ENCODE measurements at regions not wholly inside any gene's neighbourhood (a gene's known extent, or its start where the extent isn't known, plus 50 kb on each side); places are given as distances from the start of the nearest gene placed in this dataset.

DNA sequence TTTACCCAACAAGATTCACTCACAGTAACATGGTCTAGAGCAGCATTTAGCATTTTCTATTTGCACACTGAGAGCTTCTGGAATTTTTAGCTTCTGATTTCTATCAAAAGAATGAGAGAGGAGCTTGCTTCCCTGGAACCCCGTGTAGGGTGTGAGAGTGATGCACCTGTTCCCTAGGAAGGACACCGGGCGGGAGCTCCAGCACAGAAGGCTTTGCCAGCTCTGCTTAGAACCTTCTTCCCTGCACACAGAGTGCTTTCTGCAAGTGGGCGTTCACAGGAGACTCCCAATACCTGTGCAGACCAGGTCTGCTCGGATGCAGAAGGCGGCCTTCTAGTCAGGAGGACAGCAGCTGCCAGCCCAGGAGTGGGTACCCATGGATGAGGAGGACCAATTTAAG lies 217.3 kb downstream of the TBXT start:
- Mint-ChIP-seq H3K9me3 (ENCODE audit: unreplicated experiment) (no peaks in the 10 kb centered on the region), H3K27me3 (ENCODE audit: unreplicated experiment) (peaks cover 2% of the 10 kb centered on the region), H3K27ac (ENCODE audit: unreplicated experiment) (no peak overlapping the region), H3K4me3 (ENCODE audit: unreplicated experiment) (no peak overlapping the region), H3K4me1 (ENCODE audit: unreplicated experiment) (peaks cover 6% of the 10 kb centered on the region), H3K36me3 (ENCODE audit: unreplicated experiment) (no peaks in the 10 kb centered on the region)
- TF ChIP-seq, protein P1, sequence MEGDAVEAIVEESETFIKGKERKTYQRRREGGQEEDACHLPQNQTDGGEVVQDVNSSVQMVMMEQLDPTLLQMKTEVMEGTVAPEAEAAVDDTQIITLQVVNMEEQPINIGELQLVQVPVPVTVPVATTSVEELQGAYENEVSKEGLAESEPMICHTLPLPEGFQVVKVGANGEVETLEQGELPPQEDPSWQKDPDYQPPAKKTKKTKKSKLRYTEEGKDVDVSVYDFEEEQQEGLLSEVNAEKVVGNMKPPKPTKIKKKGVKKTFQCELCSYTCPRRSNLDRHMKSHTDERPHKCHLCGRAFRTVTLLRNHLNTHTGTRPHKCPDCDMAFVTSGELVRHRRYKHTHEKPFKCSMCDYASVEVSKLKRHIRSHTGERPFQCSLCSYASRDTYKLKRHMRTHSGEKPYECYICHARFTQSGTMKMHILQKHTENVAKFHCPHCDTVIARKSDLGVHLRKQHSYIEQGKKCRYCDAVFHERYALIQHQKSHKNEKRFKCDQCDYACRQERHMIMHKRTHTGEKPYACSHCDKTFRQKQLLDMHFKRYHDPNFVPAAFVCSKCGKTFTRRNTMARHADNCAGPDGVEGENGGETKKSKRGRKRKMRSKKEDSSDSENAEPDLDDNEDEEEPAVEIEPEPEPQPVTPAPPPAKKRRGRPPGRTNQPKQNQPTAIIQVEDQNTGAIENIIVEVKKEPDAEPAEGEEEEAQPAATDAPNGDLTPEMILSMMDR (IDR thresholded peaks at IDR 0.05): no peak
- no peak for DNase-seq (ENCODE audit: extremely low spot score, unreplicated experiment)

DNA sequence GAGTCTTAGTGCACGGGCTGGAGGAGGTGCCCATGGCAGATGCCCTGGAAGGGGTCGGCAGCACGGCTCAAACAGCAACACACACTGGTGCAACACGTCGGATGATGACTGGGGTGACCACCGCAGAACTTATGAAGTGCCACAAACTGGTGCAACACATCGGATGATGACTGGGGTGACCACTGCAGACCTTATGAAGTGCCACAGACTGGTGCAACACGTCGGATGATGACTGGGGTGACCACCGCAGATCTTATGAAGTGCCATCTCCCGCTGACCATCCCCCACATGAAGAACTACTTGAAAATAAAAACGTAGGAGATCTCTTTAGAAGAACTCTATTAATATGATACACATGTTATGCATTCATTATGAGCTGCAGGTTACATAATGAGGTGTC lies 218.3 kb downstream of the TBXT start:
- Mint-ChIP-seq H3K4me3 (ENCODE audit: unreplicated experiment) (no peak overlapping the region), H3K36me3 (ENCODE audit: unreplicated experiment) (no peaks in the 10 kb centered on the region), H3K4me1 (ENCODE audit: unreplicated experiment) (peaks cover 6% of the 10 kb centered on the region), H3K27ac (ENCODE audit: unreplicated experiment) (no peak overlapping the region), H3K27me3 (ENCODE audit: unreplicated experiment) (no peaks in the 10 kb centered on the region), H3K9me3 (ENCODE audit: unreplicated experiment) (no peaks in the 10 kb centered on the region)
- TF ChIP-seq, protein P1 (IDR thresholded peaks at IDR 0.05): no peak
- DNase-seq (ENCODE audit: extremely low spot score, unreplicated experiment): no peak

DNA sequence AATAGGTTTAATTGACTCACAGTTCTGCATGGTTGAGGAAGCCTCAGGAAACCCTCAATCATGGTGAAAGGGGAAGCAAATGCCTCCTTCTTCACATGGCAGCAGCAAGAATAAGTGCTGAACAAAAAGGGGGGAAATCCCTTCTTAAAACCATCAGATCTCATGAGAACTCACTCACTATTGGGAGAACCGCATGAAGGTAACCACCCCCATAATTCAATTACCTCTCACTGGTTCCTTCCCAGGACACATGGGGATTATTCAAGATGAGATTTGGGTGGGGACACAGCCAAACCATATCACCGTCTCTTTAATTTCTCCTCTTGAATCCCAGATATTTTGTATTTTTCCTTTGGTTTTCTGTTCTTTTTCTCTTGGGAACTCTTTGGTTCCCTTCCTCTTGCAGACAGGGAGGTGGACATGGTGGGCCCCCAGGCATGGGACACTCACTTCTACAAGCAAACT lies 223.6 kb downstream of the TBXT start:
- DNase-seq (ENCODE audit: extremely low spot score, unreplicated experiment): no peak
- TF ChIP-seq, protein P1 (IDR thresholded peaks at IDR 0.05): no peak
- Mint-ChIP-seq H3K27me3 (ENCODE audit: unreplicated experiment) (no peaks in the 10 kb centered on the region), H3K36me3 (ENCODE audit: unreplicated experiment) (no peaks in the 10 kb centered on the region), H3K4me3 (ENCODE audit: unreplicated experiment) (no peak overlapping the region), H3K9me3 (ENCODE audit: unreplicated experiment) (peaks cover 5% of the 10 kb centered on the region), H3K4me1 (ENCODE audit: unreplicated experiment) (no peaks in the 10 kb centered on the region), H3K27ac (ENCODE audit: unreplicated experiment) (no peak overlapping the region)

DNA sequence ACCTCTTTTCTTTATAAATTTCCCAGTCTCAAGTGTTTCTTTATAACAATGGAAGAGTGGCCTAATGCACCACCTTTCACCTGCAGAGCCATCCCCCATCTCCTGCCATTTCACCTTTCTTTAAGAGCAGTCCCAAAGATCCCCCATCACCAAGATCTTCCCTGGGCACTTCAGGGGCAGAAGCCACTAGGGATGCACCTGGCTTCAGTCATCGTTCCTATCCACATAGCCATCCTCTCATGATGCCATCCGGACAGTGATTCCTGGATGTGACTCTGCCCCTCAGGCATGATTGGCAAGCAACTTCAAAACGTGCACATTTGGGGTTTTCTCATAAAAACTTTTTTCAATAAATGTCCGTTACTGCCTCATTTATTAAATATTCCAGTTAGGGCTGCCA lies 225.9 kb downstream of the TBXT start:
- no peak for DNase-seq (ENCODE audit: extremely low spot score, unreplicated experiment)
- Mint-ChIP-seq H3K4me3 (ENCODE audit: unreplicated experiment) (no peak overlapping the region), H3K27me3 (ENCODE audit: unreplicated experiment) (peaks cover 2% of the 10 kb centered on the region), H3K27ac (ENCODE audit: unreplicated experiment) (no peak overlapping the region), H3K4me1 (ENCODE audit: unreplicated experiment) (peaks cover 12% of the 10 kb centered on the region), H3K36me3 (ENCODE audit: unreplicated experiment) (no peaks in the 10 kb centered on the region), H3K9me3 (ENCODE audit: unreplicated experiment) (peaks cover 5% of the 10 kb centered on the region)
- TF ChIP-seq, protein P1 (IDR thresholded peaks at IDR 0.05): no peak

DNA sequence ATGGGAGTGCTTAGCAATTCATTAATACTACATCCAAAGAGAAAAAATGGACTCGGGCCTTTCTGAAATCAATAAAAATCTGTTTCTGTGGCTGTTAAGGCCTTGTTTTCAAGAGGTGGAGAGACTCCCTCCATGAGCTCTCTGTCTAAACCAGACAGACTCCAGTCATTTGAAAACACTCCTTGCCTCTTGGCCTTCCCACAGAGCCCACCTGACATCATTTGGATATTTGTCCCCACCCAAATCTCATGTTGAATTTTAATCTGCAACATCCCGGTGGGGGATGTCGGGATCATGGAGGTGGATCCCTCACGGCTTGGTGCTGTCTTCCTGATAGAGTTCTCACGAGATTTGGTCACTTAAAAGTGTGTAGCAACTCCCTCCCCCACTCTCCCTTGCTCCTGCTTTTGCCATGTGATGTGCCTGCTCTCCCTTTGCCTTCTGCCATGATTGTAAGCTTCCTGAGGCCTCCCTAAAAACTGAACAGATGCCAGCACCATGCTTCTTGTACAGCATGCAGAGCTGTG lies 226.3 kb downstream of the TBXT start:
- H3K36me3 Mint-ChIP-seq (ENCODE audit: unreplicated experiment): no peaks in the 10 kb centered on the region
- TF ChIP-seq, protein P1 (IDR thresholded peaks at IDR 0.05): no peak
- peaks cover 15% of the 10 kb centered on the region for H3K4me1 Mint-ChIP-seq (ENCODE audit: unreplicated experiment)
- DNase-seq (ENCODE audit: extremely low spot score, unreplicated experiment): no peak
- H3K27ac Mint-ChIP-seq (ENCODE audit: unreplicated experiment): no peak overlapping the region
- H3K27me3 Mint-ChIP-seq (ENCODE audit: unreplicated experiment): peaks cover 4% of the 10 kb centered on the region
- no peak overlapping the region for H3K4me3 Mint-ChIP-seq (ENCODE audit: unreplicated experiment)
- peaks cover 5% of the 10 kb centered on the region for H3K9me3 Mint-ChIP-seq (ENCODE audit: unreplicated experiment)

Data from osteocyte (in vitro differentiated cells).